H1 (cell line): ENCODE measurements at regions not wholly inside any gene's neighbourhood (a gene's known extent, or its start where the extent isn't known, plus 50 kb on each side); places are given as distances from the start of the nearest gene placed in this dataset.
"Not testable (repeated sequence)": the region's sequence is repeated elsewhere in the genome, so short reads cannot be mapped to it uniquely, and the experiment has no call there.

Source experiments
- CTCF ChIA-PET: fragments of 300-600 bp; sonication (Branson Sonifier 250); formaldehyde crosslinking; loops from one replicate; lab custom pipeline; 2021; ENCODE audit not compliant: partially characterized antibody; lab: Charles Lee
- POLR2A ChIA-PET: fragments of 300-600 bp; sonication (Branson Sonifier 250); formaldehyde crosslinking; loops from one replicate; lab custom pipeline; 2021; ENCODE audit warnings: inconsistent platforms; ENCODE audit not compliant: partially characterized antibody; lab: Charles Lee
- DNase-seq, 2 experiments: peaks; one replicate each; pipeline versions ENCODE4 v3.0.0 to v3.0.0-alpha.2; 2010 to 2022; ENCODE audit warnings: low spot score in 2 of 2, low read depth in 1 of 2, mixed read lengths in 1 of 2
- FAIRE-seq: peaks from 2 replicates; lab custom pipeline; 2011; peaks lifted over from hg19 to GRCh38; lab: Jason Lieb, UNC
- H2AFZ ChIP-seq: 2 replicates; pipeline ENCODE4 v1.8.1; 2012; ENCODE audit warnings: low read length, inconsistent platforms
- H2AK5ac ChIP-seq: 2 replicates; pipeline ENCODE4 v1.6.1; 2013; ENCODE audit warnings: low read depth, low read length
- H2BK120ac ChIP-seq: replicated peaks from 2 replicates; pipeline ENCODE3; 2013; ENCODE audit warnings: low read depth, low read length, inconsistent platforms
- H2BK12ac ChIP-seq: 2 replicates; pipeline ENCODE4 v1.6.1; 2013; ENCODE audit warnings: low read depth, low read length
- H2BK15ac ChIP-seq: 2 replicates; pipeline ENCODE4 v1.6.1; 2013; ENCODE audit warnings: low read length
- H2BK20ac ChIP-seq: 2 replicates; pipeline ENCODE4 v1.6.1; 2013; ENCODE audit warnings: low read length
- H2BK5ac ChIP-seq: 2 replicates; pipeline ENCODE4 v1.6.1; 2013; ENCODE audit warnings: low read depth, low read length
- H3K14ac ChIP-seq: 2 replicates; pipeline ENCODE4 v1.6.1; 2013; ENCODE audit warnings: inconsistent platforms; ENCODE audit not compliant: insufficient read length
- H3K18ac ChIP-seq: 2 replicates; pipeline ENCODE4 v1.6.1; 2013; ENCODE audit warnings: low read length; ENCODE audit errors: extremely low read depth
- H3K23ac ChIP-seq: 2 replicates; pipeline ENCODE4 v1.6.1; 2013; ENCODE audit warnings: inconsistent platforms; ENCODE audit not compliant: insufficient read length
- H3K23me2 ChIP-seq: 2 replicates; pipeline ENCODE4 v1.6.1; 2013; ENCODE audit warnings: low read depth, low read length
- H3K27ac ChIP-seq: 2 replicates; pipeline ENCODE4 v1.6.1; 2011; ENCODE audit warnings: low read depth, low read length, inconsistent platforms
- H3K27me3 ChIP-seq, 4 experiments: replicated peaks in 1 of 4; 1 replicate in 1 of 4; 2 replicates in 3 of 4; pipeline versions ENCODE4 v1.6.1 to v1.8.1; 2011 to 2013; ENCODE audit warnings: low read length in 3 of 4, mild to moderate bottlenecking in 3 of 4, inconsistent platforms in 2 of 4, mixed read lengths in 2 of 4, moderate library complexity in 1 of 4; ENCODE audit not compliant: control insufficient read depth in 3 of 4, insufficient read depth in 3 of 4; ENCODE audit errors: extremely low read depth in 1 of 4
- H3K36me3 ChIP-seq, 4 experiments: 2 replicates each; pipeline versions ENCODE4 v1.6.1 to v1.8.1; 2011 to 2013; ENCODE audit warnings: mild to moderate bottlenecking in 4 of 4, low read length in 3 of 4, moderate library complexity in 2 of 4, control low read depth in 1 of 4, inconsistent platforms in 1 of 4; ENCODE audit not compliant: insufficient read depth in 4 of 4, control insufficient read depth in 2 of 4
- H3K4ac ChIP-seq: replicated peaks from 2 replicates; pipeline ENCODE3; 2013; ENCODE audit warnings: low read length, low read depth, mixed read lengths, inconsistent platforms; ENCODE audit not compliant: insufficient read length
- H3K4me1 ChIP-seq, 4 experiments: replicated peaks in 1 of 4; 1 replicate in 1 of 4; 2 replicates in 3 of 4; pipeline versions ENCODE4 v1.6.1 to v1.8.1; 2011 to 2013; ENCODE audit warnings: low read length in 3 of 4, inconsistent platforms in 2 of 4, mixed read lengths in 1 of 4; ENCODE audit not compliant: insufficient read depth in 4 of 4, control insufficient read depth in 3 of 4
- H3K4me2 ChIP-seq, 2 experiments: 2 replicates each; pipeline versions ENCODE4 v1.6.1 to v1.8.1; 2011 to 2013; ENCODE audit warnings: low read depth in 2 of 2, low read length in 2 of 2, control low read depth in 1 of 2, inconsistent platforms in 1 of 2, mild to moderate bottlenecking in 1 of 2; ENCODE audit not compliant: insufficient read depth in 1 of 2
- H3K4me3 ChIP-seq, 4 experiments: fragments of 200-600, 300-600 bp in 1 of 4; sonication (generic), shearing (Covaris generic), sonication (Bioruptor Twin) in 1 of 4; 2 replicates each; pipeline versions ENCODE4 v1.5.1 to v1.8.1; 2011 to 2016; ENCODE audit warnings: low read length in 4 of 4, low read depth in 3 of 4, control low read depth in 2 of 4, inconsistent platforms in 2 of 4, mild to moderate bottlenecking in 2 of 4, mixed read lengths in 1 of 4, moderate library complexity in 1 of 4; ENCODE audit not compliant: insufficient read depth in 2 of 4; ENCODE audit errors: extremely low read depth in 1 of 4
- H3K56ac ChIP-seq: replicated peaks from 2 replicates; pipeline ENCODE3; 2013; ENCODE audit warnings: low read depth, mild to moderate bottlenecking, mixed read lengths, low read length, inconsistent platforms; ENCODE audit not compliant: insufficient read length
- H3K79me1 ChIP-seq: 2 replicates; pipeline ENCODE4 v1.6.1; 2013; ENCODE audit warnings: low read depth, low read length, control low read depth
- H3K79me2 ChIP-seq, 2 experiments: 2 replicates each; pipeline versions ENCODE4 v1.6.1 to v1.8.1; 2012 to 2013; ENCODE audit warnings: low read length in 2 of 2, mild to moderate bottlenecking in 2 of 2, inconsistent platforms in 1 of 2; ENCODE audit not compliant: insufficient read depth in 2 of 2, control insufficient read depth in 1 of 2
- H3K9ac ChIP-seq, 4 experiments: replicated peaks in 1 of 4; 1 replicate in 1 of 4; 2 replicates in 3 of 4; pipeline versions ENCODE4 v1.6.1 to v1.8.1; 2011 to 2013; ENCODE audit warnings: low read depth in 3 of 4, low read length in 3 of 4, control low read depth in 2 of 4, mild to moderate bottlenecking in 2 of 4, moderate library complexity in 2 of 4, inconsistent platforms in 1 of 4; ENCODE audit errors: extremely low read depth in 1 of 4
- H3K9me3 ChIP-seq, 2 experiments: 2 replicates each; pipeline versions ENCODE4 v1.6.1 to v1.8.1; 2012 to 2013; ENCODE audit warnings: mild to moderate bottlenecking in 2 of 2, moderate library complexity in 2 of 2, control low read depth in 1 of 2, inconsistent platforms in 1 of 2, low read depth in 1 of 2, low read length in 1 of 2, mixed read lengths in 1 of 2; ENCODE audit not compliant: insufficient read depth in 2 of 2
- H4K20me1 ChIP-seq, 2 experiments: replicated peaks in 1 of 2; 2 replicates each; pipeline versions ENCODE3 to v1.8.1; 2011 to 2013; ENCODE audit warnings: inconsistent platforms in 2 of 2, low read length in 2 of 2, mild to moderate bottlenecking in 1 of 2; ENCODE audit not compliant: insufficient read depth in 2 of 2, control insufficient read depth in 1 of 2
- H4K5ac ChIP-seq: 2 replicates; pipeline ENCODE4 v1.6.1; 2013; ENCODE audit warnings: low read length, low read depth, mixed read lengths, inconsistent platforms; ENCODE audit not compliant: insufficient read length
- H4K8ac ChIP-seq: 2 replicates; pipeline ENCODE4 v1.8.0; 2013; ENCODE audit warnings: mild to moderate bottlenecking, moderate library complexity, low read length, inconsistent platforms; ENCODE audit not compliant: insufficient read depth; ENCODE audit errors: extremely low read depth
- H4K91ac ChIP-seq: replicated peaks from 2 replicates; pipeline ENCODE3; 2013; ENCODE audit warnings: low read length, mixed read lengths, inconsistent platforms; ENCODE audit not compliant: insufficient read length
- WGBS, 2 experiments: shearing (Covaris generic) in 1 of 2; methylation state at CpG; one replicate each; pipeline versions ENCODE4 v1.1.6 to v1.1.7; 2013 to 2015; ENCODE audit warnings: low lambda C conversion rate in 2 of 2, mixed read lengths in 2 of 2, inconsistent platforms in 1 of 2, low coverage in 1 of 2, missing lambda C conversion rate in 1 of 2; ENCODE audit not compliant: insufficient replicate concordance in 2 of 2, insufficient coverage in 1 of 2, insufficient read length in 1 of 2; ENCODE audit errors: extremely low coverage in 1 of 2, missing lambda C conversion rate in 1 of 2; 5-methylcytosine and 5-hydroxymethylcytosine counted together

DNA sequence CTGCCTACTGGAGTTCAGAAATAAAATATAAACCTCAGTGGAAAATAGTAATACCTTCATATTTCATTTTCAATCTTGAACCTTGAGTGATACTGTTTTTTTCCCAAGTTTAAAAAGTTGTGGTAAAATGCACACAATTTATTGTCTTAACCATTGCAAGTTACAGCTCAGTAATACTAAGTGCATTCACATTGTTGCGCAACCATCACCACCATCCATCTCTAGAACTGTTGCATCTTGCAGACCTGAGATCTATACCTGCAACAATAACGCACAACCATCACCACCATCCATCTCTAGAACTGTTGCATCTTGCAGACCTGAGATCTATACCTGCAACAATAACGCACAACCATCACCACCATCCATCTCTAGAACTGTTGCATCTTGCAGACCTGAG, 162.6 kb upstream of the PLGLB1 start:
- H3K14ac ChIP-seq, H4K91ac ChIP-seq, H3K4me1 ChIP-seq, DNase-seq, H3K27ac ChIP-seq, FAIRE-seq, H2BK15ac ChIP-seq, H3K36me3 ChIP-seq, H3K56ac ChIP-seq, H3K4me2 ChIP-seq, POLR2A ChIA-PET, H3K23me2 ChIP-seq, H4K8ac ChIP-seq, H3K79me2 ChIP-seq, H3K4me3 ChIP-seq, H3K79me1 ChIP-seq, H3K9ac ChIP-seq, H3K23ac ChIP-seq, H4K5ac ChIP-seq, H2BK5ac ChIP-seq, H2BK20ac ChIP-seq, H3K18ac ChIP-seq, H3K27me3 ChIP-seq, H3K9me3 ChIP-seq, CTCF ChIA-PET, H2BK12ac ChIP-seq, H2AFZ ChIP-seq, H4K20me1 ChIP-seq, H3K4ac ChIP-seq, H2BK120ac ChIP-seq, H2AK5ac ChIP-seq: not testable (repeated sequence)
- 93% methylated on average over 2 of the region's 3 CpGs; no CpG with 5 or more reads in 1 of the 2 experiments for WGBS, 2 experiments

DNA sequence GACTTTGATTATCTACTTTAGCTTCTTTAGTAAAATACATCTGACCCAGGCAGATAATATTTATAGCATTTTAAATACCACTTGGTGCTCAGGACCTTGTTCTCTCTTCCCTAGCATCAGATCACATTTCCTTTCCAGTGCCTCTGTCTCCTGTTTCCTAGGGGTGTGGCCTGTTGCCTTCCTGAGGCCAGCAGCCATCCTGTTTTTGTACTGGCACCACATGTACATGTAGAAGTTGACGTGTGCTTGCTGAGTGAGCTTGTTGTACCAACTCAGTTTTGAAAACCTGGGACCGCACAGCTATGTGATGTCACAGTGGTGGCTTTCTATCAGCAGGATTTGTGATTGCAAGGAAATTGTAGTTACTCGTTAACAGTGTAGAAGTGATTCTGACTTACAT, 167.6 kb upstream of the PLGLB1 start:
- H2BK15ac ChIP-seq, H3K79me1 ChIP-seq, H3K27me3 ChIP-seq, H3K23ac ChIP-seq, H4K8ac ChIP-seq, H3K27ac ChIP-seq, H2BK5ac ChIP-seq, H2BK120ac ChIP-seq, H3K4me1 ChIP-seq, H3K23me2 ChIP-seq, H3K56ac ChIP-seq, DNase-seq, H3K79me2 ChIP-seq, H3K14ac ChIP-seq, H2AFZ ChIP-seq, H3K4ac ChIP-seq, H3K9ac ChIP-seq, H3K4me2 ChIP-seq, H2BK12ac ChIP-seq, H3K36me3 ChIP-seq, H3K9me3 ChIP-seq, H4K91ac ChIP-seq, H2BK20ac ChIP-seq, CTCF ChIA-PET, H4K20me1 ChIP-seq, H2AK5ac ChIP-seq, H4K5ac ChIP-seq, H3K4me3 ChIP-seq, POLR2A ChIA-PET, H3K18ac ChIP-seq: not testable (repeated sequence)
- peak; percentile 13 for FAIRE-seq
- no CpG with 5 or more reads among the region's 3 CpGs for WGBS, 2 experiments
